ENCODE measurements at regions not wholly inside any gene's neighbourhood (a gene's known extent, or its start where the extent isn't known, plus 50 kb on each side); places are given as distances from the start of the nearest gene placed in this dataset.

DNA sequence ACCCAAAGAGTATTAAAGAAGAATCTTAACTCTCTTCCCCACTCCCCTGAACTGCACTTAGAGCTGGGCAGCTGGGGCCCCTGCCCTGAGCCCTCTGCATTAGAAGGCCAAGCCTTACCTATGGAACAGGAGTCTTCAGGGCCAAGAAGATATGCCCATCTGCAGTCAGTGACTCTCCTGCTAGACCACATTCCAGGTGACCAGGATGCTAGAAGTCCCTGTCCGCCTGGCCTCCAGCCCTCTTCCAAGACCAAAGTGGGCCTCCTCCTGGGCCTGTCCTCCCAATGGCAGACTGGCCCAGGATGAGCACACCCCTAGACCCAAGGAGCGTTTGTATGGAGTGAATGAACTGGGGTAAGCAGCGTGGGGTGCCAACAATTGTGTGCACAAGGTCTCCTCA lies 259.1 kb downstream of the LY86 start:
- H3K4me3 Mint-ChIP-seq, result no peak overlapping the region
- H2BK20ac ChIP-seq (ENCODE audit: low read depth, low read length, poor library complexity, severe bottlenecking), result no peak overlapping the region
- H3K27ac Mint-ChIP-seq, result no peak overlapping the region

More for the DNA sequence above, 259.1 kb downstream of the LY86 start:
- Histone ChIP-seq H2BK5ac (ENCODE audit: insufficient read length, low read length) (no peak overlapping the region), H2BK15ac (ENCODE audit: low read depth, low read length) (no peak overlapping the region), H3K4me1 (ENCODE audit: insufficient read depth, low read length) (peaks cover under 1% of the 10 kb centered on the region; the same call in 1 of the 2 replicates), H3K9me3 (ENCODE audit: control insufficient read depth, low read depth, low read length) (no peaks in the 10 kb centered on the region), H4K91ac (ENCODE audit: insufficient read length, low read depth, low read length) (no peak overlapping the region), H3K4me2 (ENCODE audit: insufficient read depth, insufficient read length, low read length) (no peak overlapping the region), H3K79me1 (ENCODE audit: insufficient read depth, low read depth, low read length, poor library complexity, severe bottlenecking) (no peaks in the 10 kb centered on the region), H2BK12ac (ENCODE audit: insufficient read length, low read depth, low read length) (no peak overlapping the region), H3K79me2 (ENCODE audit: insufficient read depth, low read length) (no peaks in the 10 kb centered on the region), H3K14ac (ENCODE audit: insufficient read depth, low read length) (no peak overlapping the region), H4K8ac (replicated peaks; ENCODE audit: insufficient read length, low read depth, low read length) (no peak overlapping the region), H2AFZ (ENCODE audit: low read length) (no peak overlapping the region), H2BK120ac (ENCODE audit: low read depth, low read length, poor library complexity, severe bottlenecking) (no peak overlapping the region), H3K18ac (ENCODE audit: insufficient read length, low read depth, low read length) (no peak overlapping the region), H3K23me2 (ENCODE audit: insufficient read length, low read depth, low read length, poor library complexity, severe bottlenecking) (no peaks in the 10 kb centered on the region), H3K9ac (ENCODE audit: extremely low read depth, insufficient read length, low read length) (no peak overlapping the region), H3K4ac (ENCODE audit: low read depth, low read length) (no peak overlapping the region), H3T11ph (ENCODE audit: low read length) (no peak overlapping the region), H3K23ac (ENCODE audit: insufficient read length, low read depth, low read length) (no peak overlapping the region), H3K27ac (ENCODE audit: insufficient read length, low read depth, low read length) (no peak overlapping the region), H3K56ac (ENCODE audit: insufficient read length, low read depth, low read length) (no peak overlapping the region), H4K5ac (ENCODE audit: insufficient read length, low read depth, low read length) (no peak overlapping the region), H4K20me1 (ENCODE audit: control insufficient read depth, insufficient read depth, insufficient read length) (no peaks in the 10 kb centered on the region), H2AK5ac (ENCODE audit: insufficient read length, low read length) (no peak overlapping the region), H3K27me3 (ENCODE audit: insufficient read depth, low read length) (no peaks in the 10 kb centered on the region)
- no peak for DNase-seq
- H3K4me1 Mint-ChIP-seq, result peaks cover 4 to 5% of the 10 kb centered on the region in 2 experiments; a peak in 3 of 4 replicates
- peaks cover 4% of the 10 kb centered on the region for H3K27me3 Mint-ChIP-seq (ENCODE audit: low read depth)
- WGBS (ENCODE audit: extremely low coverage, insufficient read length, low lambda C conversion rate), result no CpG with 5 or more reads among the region's 3 CpGs
- no peaks in the 10 kb centered on the region; a peak in 1 of 7 replicates for H3K36me3 Mint-ChIP-seq (ENCODE audit: insufficient read depth in 1 of 3, low read depth in 3 of 3)
- H3K9me3 Mint-ChIP-seq, result peaks cover 2 to 12% of the 10 kb centered on the region in 2 experiments; a peak in 2 of 5 replicates
- TF ChIP-seq, protein P1, sequence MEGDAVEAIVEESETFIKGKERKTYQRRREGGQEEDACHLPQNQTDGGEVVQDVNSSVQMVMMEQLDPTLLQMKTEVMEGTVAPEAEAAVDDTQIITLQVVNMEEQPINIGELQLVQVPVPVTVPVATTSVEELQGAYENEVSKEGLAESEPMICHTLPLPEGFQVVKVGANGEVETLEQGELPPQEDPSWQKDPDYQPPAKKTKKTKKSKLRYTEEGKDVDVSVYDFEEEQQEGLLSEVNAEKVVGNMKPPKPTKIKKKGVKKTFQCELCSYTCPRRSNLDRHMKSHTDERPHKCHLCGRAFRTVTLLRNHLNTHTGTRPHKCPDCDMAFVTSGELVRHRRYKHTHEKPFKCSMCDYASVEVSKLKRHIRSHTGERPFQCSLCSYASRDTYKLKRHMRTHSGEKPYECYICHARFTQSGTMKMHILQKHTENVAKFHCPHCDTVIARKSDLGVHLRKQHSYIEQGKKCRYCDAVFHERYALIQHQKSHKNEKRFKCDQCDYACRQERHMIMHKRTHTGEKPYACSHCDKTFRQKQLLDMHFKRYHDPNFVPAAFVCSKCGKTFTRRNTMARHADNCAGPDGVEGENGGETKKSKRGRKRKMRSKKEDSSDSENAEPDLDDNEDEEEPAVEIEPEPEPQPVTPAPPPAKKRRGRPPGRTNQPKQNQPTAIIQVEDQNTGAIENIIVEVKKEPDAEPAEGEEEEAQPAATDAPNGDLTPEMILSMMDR (conservative IDR thresholded peaks at IDR 0.05), result no peak
